ENCODE measurements at regions not wholly inside any gene's neighbourhood (a gene's known extent, or its start where the extent isn't known, plus 50 kb on each side); places are given as distances from the start of the nearest gene placed in this dataset.

GRCh38 chr16:6345090-6345489 lies 987.6 kb upstream of the RBFOX1 start:
- no peak for TF ChIP-seq CTCF (conservative IDR thresholded peaks at IDR 0.05; ENCODE audit: low read depth, low read length)
- no peak for TF ChIP-seq POLR2A (IDR thresholded peaks at IDR 0.05; ENCODE audit: low read depth, low read length)
- TF ChIP-seq BHLHE40 (IDR thresholded peaks at IDR 0.05; ENCODE audit: low read depth, low read length), result no peak
- no peak for TF ChIP-seq MXI1 (IDR thresholded peaks at IDR 0.05; ENCODE audit: borderline replicate concordance, low read depth, low read length)
- TF ChIP-seq MAZ (IDR thresholded peaks at IDR 0.05; ENCODE audit: borderline replicate concordance, low read depth, low read length), result no peak
- TF ChIP-seq RFX5 (IDR thresholded peaks at IDR 0.05; ENCODE audit: low read depth, low read length), result no peak
- TF ChIP-seq CHD1 (IDR thresholded peaks at IDR 0.05; ENCODE audit: low read depth, low read length), result no peak
- no peak for TF ChIP-seq MAFK (IDR thresholded peaks at IDR 0.05; ENCODE audit: low read depth, low read length)
- TF ChIP-seq RCOR1 (IDR thresholded peaks at IDR 0.05; ENCODE audit: insufficient replicate concordance, low read length), result no peak
